Smooth muscle cell (in vitro differentiated cells): ENCODE measurements at regions not wholly inside any gene's neighbourhood (a gene's known extent, or its start where the extent isn't known, plus 50 kb on each side); places are given as distances from the start of the nearest gene placed in this dataset.

Experiments
- DNase-seq: peaks from one replicate; lab custom pipeline; 2025; ENCODE audit not compliant: unreplicated experiment; lab: John Stamatoyannopoulos, UW
- H2AFZ ChIP-seq: fragments of 200-600 bp; sonication (generic); 2 replicates; pipeline ENCODE4 v1.6.0; 2016; ENCODE audit warnings: antibody characterized with exemption, low read depth, mild to moderate bottlenecking
- H3F3A ChIP-seq: fragments of 200-600 bp; sonication (generic); 2 replicates; pipeline ENCODE4 v1.6.0; 2017; ENCODE audit warnings: antibody characterized with exemption, low read depth
- H3K27ac ChIP-seq: fragments of 200-600 bp; sonication (generic); 2 replicates; pipeline ENCODE4 v1.5.1; 2016; ENCODE audit warnings: low read depth, mild to moderate bottlenecking
- H3K27me3 ChIP-seq: fragments of 200-600 bp; sonication (generic); 2 replicates; pipeline ENCODE4 v1.6.1; 2016; ENCODE audit warnings: low read depth, mild to moderate bottlenecking
- H3K36me3 ChIP-seq: fragments of 200-600 bp; sonication (generic); 2 replicates; pipeline ENCODE4 v1.5.1; 2016; ENCODE audit warnings: low read depth
- H3K4me1 ChIP-seq: fragments of 200-600 bp; sonication (generic); 2 replicates; pipeline ENCODE4 v1.5.1; 2016; ENCODE audit warnings: low read depth
- H3K4me2 ChIP-seq: fragments of 200-600 bp; sonication (generic); 2 replicates; pipeline ENCODE4 v1.6.0; 2016; ENCODE audit warnings: mild to moderate bottlenecking
- H3K4me3 ChIP-seq: fragments of 200-600 bp; sonication (generic); 2 replicates; pipeline ENCODE4 v1.5.1; 2016; ENCODE audit warnings: mild to moderate bottlenecking
- H3K79me2 ChIP-seq: fragments of 200-600 bp; sonication (generic); 2 replicates; pipeline ENCODE4 v1.6.0; 2016; ENCODE audit warnings: low read depth, mild to moderate bottlenecking
- H3K9ac ChIP-seq: fragments of 200-600 bp; sonication (generic); 2 replicates; pipeline ENCODE4 v1.6.0; 2016; ENCODE audit warnings: low read depth
- H3K9me3 ChIP-seq: fragments of 200-600 bp; sonication (generic); replicated peaks from 2 replicates; pipeline ENCODE4 v1.5.1; 2016; ENCODE audit warnings: low read depth
- H4K20me1 ChIP-seq: fragments of 200-600 bp; sonication (generic); 2 replicates; pipeline ENCODE4 v1.6.0; 2016; ENCODE audit warnings: low read depth
- CTCF ChIP-seq: fragments of 200-600 bp; sonication (generic); IDR thresholded peaks from 2 replicates; pipeline ENCODE4 v1.5.1; 2017; ENCODE audit warnings: borderline replicate concordance, mild to moderate bottlenecking, antibody characterized with exemption; ENCODE audit not compliant: insufficient read depth, poor library complexity, severe bottlenecking
- WGBS: methylation state at CpG from one replicate; pipeline ENCODE4 v1.1.7; 2016; ENCODE audit warnings: low lambda C conversion rate; 5-methylcytosine and 5-hydroxymethylcytosine counted together

DNA sequence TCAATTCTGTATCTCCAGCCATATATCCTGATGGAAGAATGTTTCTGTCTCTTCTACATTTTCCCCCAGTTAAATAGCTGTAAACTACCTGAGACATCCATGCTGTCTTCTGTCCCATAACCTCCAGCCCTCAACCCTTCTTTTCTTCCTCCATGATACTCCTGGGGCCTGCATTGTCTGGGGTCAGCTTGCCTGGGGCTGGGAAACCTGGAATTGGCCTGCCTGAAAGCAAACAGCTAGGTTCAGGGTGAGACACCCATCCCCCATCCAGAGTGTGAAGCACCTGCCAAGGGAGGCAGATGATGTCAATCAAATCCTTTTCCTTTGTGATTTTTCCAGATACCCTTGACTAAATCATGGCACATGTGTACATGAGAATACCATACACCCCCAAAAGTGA lies 313.7 kb upstream of the MGAT5 start:
- peaks cover 4% of the 10 kb centered on the region for H3F3A ChIP-seq
- no peaks in the 10 kb centered on the region for H3K4me1 ChIP-seq
- no peak for TF ChIP-seq CTCF
- no peaks in the 10 kb centered on the region for H4K20me1 ChIP-seq
- no peaks in the 10 kb centered on the region for H3K9me3 ChIP-seq
- H3K4me2 ChIP-seq, result no peak overlapping the region
- H3K9ac ChIP-seq, result no peak overlapping the region
- no peaks in the 10 kb centered on the region for H3K36me3 ChIP-seq
- H3K27me3 ChIP-seq, result no peaks in the 10 kb centered on the region
- no peak for DNase-seq
- H3K4me3 ChIP-seq, result no peak overlapping the region
- no peak overlapping the region for H2AFZ ChIP-seq
- no peak overlapping the region for H3K27ac ChIP-seq
- no peaks in the 10 kb centered on the region for H3K79me2 ChIP-seq

DNA sequence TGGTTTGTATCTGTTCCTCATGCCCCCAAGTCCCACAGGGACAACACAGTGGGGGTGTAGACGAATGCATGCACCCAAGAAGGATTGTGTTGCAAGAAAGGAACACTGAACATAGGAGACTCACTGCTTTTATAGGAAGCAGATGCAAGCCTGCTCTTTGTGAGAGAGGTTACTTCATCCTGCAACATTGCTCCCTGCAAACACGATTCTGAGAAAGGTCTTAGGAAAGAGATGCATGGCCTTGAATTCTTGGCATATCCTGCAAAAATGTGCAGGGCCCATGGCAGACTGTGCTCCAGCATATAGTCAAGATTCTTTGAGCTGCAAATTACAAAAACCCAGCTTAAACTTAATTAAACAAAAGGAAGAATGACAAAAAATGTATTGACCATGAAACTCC lies 312.2 kb upstream of the MGAT5 start:
- Histone ChIP-seq H3K36me3 (no peaks in the 10 kb centered on the region), H3F3A (peaks cover 4% of the 10 kb centered on the region), H3K4me3 (no peak overlapping the region), H3K79me2 (no peaks in the 10 kb centered on the region), H3K9ac (no peak overlapping the region), H3K4me2 (no peak overlapping the region), H2AFZ (no peak overlapping the region), H3K27me3 (no peaks in the 10 kb centered on the region), H3K9me3 (no peaks in the 10 kb centered on the region), H3K4me1 (no peaks in the 10 kb centered on the region), H4K20me1 (no peaks in the 10 kb centered on the region), H3K27ac (no peak overlapping the region)
- WGBS, result 14% methylated on average over 2 of the region's 2 CpGs
- no peak for DNase-seq
- TF ChIP-seq CTCF, result no peak

GRCh38 chr2:133942398-133942797 lies 311.5 kb upstream of the MGAT5 start:
- no peak overlapping the region for H3K27ac ChIP-seq
- H3K36me3 ChIP-seq, result no peaks in the 10 kb centered on the region
- 29% methylated on average over 1 of the region's 1 CpG for WGBS
- H3K4me1 ChIP-seq, result no peaks in the 10 kb centered on the region
- no peak overlapping the region for H3K4me2 ChIP-seq
- H3K79me2 ChIP-seq, result no peaks in the 10 kb centered on the region
- peaks cover 4% of the 10 kb centered on the region for H3F3A ChIP-seq
- no peaks in the 10 kb centered on the region for H3K27me3 ChIP-seq
- H2AFZ ChIP-seq, result no peak overlapping the region
- no peak overlapping the region for H3K9ac ChIP-seq
- no peak for DNase-seq
- no peaks in the 10 kb centered on the region for H4K20me1 ChIP-seq
- H3K9me3 ChIP-seq, result no peaks in the 10 kb centered on the region
- TF ChIP-seq CTCF, result no peak
- no peak overlapping the region for H3K4me3 ChIP-seq

DNA sequence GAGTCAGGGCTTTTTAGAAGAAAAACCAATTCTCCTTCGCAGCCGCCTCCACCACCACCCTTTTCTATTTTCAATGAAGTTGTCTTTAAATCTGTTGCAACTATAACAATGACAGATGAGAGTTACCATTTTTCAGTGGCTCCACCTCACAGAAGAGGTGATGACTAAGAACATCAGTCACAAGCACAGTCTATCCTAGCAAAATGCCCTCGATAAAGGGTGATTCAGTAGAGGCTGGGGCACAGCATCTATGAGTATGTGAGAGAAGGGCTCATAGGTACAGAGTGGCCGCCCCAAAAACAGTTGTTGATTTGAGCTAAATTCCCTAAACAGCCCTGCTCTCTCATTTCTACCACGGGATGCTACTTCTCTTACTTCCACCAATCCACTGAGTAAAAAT lies 310.8 kb upstream of the MGAT5 start:
- Histone ChIP-seq H4K20me1 (no peaks in the 10 kb centered on the region), H2AFZ (no peak overlapping the region), H3K27me3 (no peaks in the 10 kb centered on the region), H3K4me2 (no peak overlapping the region), H3K4me1 (no peaks in the 10 kb centered on the region), H3K4me3 (no peak overlapping the region), H3K36me3 (no peaks in the 10 kb centered on the region), H3F3A (peaks cover 4% of the 10 kb centered on the region), H3K79me2 (no peaks in the 10 kb centered on the region), H3K9me3 (no peaks in the 10 kb centered on the region), H3K27ac (no peak overlapping the region), H3K9ac (no peak overlapping the region)
- DNase-seq, result no peak
- 83% methylated on average over 5 of the region's 5 CpGs for WGBS
- TF ChIP-seq CTCF, result no peak
